Parathyroid adenoma (tissue), 2 donors: ENCODE measurements at regions not wholly inside any gene's neighbourhood (a gene's known extent, or its start where the extent isn't known, plus 50 kb on each side); places are given as distances from the start of the nearest gene placed in this dataset.

Experiments
- H2AFZ ChIP-seq: fragments of 300-600 bp; sonication (generic); one replicate; pipeline ENCODE4 v1.7.0; 2017; ENCODE audit warnings: antibody characterized with exemption, mild to moderate bottlenecking
- H3K27ac ChIP-seq: fragments of 300-600 bp; sonication (generic); one replicate; pipeline ENCODE4 v1.7.0; 2017
- H3K27me3 ChIP-seq: fragments of 300-600 bp; sonication (generic); one replicate; pipeline ENCODE4 v1.7.0; 2017; ENCODE audit warnings: low read length; ENCODE audit not compliant: control insufficient read depth, insufficient read depth
- H3K36me3 ChIP-seq: fragments of 300-600 bp; sonication (generic); one replicate; pipeline ENCODE4 v1.7.0; 2017; ENCODE audit warnings: low read length; ENCODE audit not compliant: control insufficient read depth, insufficient read depth
- H3K4me1 ChIP-seq: fragments of 300-600 bp; sonication (generic); one replicate; pipeline ENCODE4 v1.7.0; 2017; ENCODE audit warnings: control low read depth
- H3K4me2 ChIP-seq: fragments of 300-600 bp; sonication (generic); one replicate; pipeline ENCODE4 v1.7.0; 2017; ENCODE audit warnings: low read length
- H3K4me3 ChIP-seq: fragments of 300-600 bp; sonication (generic); one replicate; pipeline ENCODE4 v1.7.0; 2017; ENCODE audit warnings: low read depth, low read length
- H3K79me2 ChIP-seq: fragments of 300-600 bp; sonication (generic); one replicate; pipeline ENCODE4 v1.7.0; 2017; ENCODE audit warnings: control low read depth
- H3K9ac ChIP-seq: fragments of 300-600 bp; sonication (generic); one replicate; pipeline ENCODE4 v1.7.0; 2017; ENCODE audit warnings: mild to moderate bottlenecking
- H3K9me3 ChIP-seq: fragments of 300-600 bp; sonication (generic); one replicate; pipeline ENCODE4 v1.7.0; 2017; ENCODE audit warnings: low read length; ENCODE audit not compliant: control insufficient read depth
- CTCF ChIP-seq: fragments of 300-600 bp; sonication (generic); IDR thresholded peaks from one replicate; pipeline ENCODE4 v1.7.0; 2017; ENCODE audit warnings: antibody characterized with exemption, mild to moderate bottlenecking
- donor health status: primary hyperparathyroidism.

GRCh38 chr13:50187352-50188029 lies 172.2 kb downstream of the KCNRG start:
- Histone ChIP-seq H3K27ac (no peak overlapping the region), H3K9me3 (no peaks in the 10 kb centered on the region), H3K4me2 (no peak overlapping the region), H3K4me1 (no peaks in the 10 kb centered on the region), H3K79me2 (no peaks in the 10 kb centered on the region), H2AFZ (no peak overlapping the region), H3K27me3 (no peaks in the 10 kb centered on the region), H3K4me3 (no peak overlapping the region), H3K9ac (no peak overlapping the region), H3K36me3 (no peaks in the 10 kb centered on the region)
- TF ChIP-seq CTCF, result no peak

GRCh38 chr13:50188696-50189095 lies 173.5 kb downstream of the KCNRG start:
- Histone ChIP-seq H3K27ac (no peak overlapping the region), H3K4me3 (no peak overlapping the region), H3K79me2 (no peaks in the 10 kb centered on the region), H3K4me2 (no peak overlapping the region), H3K9ac (no peak overlapping the region), H2AFZ (no peak overlapping the region), H3K36me3 (no peaks in the 10 kb centered on the region), H3K4me1 (no peaks in the 10 kb centered on the region), H3K27me3 (no peaks in the 10 kb centered on the region), H3K9me3 (no peaks in the 10 kb centered on the region)
- TF ChIP-seq CTCF, result no peak

- Histone ChIP-seq H3K4me2 (no peak overlapping the region), H3K4me3 (no peak overlapping the region), H3K36me3 (no peaks in the 10 kb centered on the region), H2AFZ (no peak overlapping the region), H3K27ac (no peak overlapping the region), H3K4me1 (no peaks in the 10 kb centered on the region), H3K9ac (no peak overlapping the region), H3K79me2 (no peaks in the 10 kb centered on the region), H3K27me3 (no peaks in the 10 kb centered on the region), H3K9me3 (no peaks in the 10 kb centered on the region)
- no peak for TF ChIP-seq CTCF
Measured at GRCh38 chr13:50189450-50189849, 174.2 kb downstream of the KCNRG start.

DNA sequence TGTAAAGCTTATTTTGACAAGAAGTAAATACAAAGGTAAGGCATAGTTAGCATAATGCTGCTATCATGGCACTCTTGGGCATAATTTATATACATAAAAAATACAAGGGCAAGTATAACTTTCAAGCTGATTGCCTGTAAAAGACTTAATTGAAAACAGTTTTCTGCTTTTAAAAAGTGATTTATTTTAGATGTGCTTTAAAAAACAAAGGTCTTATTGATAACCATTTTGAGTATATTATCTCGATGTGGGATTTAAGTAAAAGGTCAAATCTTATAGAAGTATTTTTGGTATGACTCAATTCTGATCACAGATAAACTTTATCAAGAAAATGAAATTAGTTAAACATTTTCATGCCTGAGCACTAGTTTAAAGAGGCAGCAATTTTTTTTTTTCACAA lies 175.8 kb downstream of the KCNRG start:
- no peaks in the 10 kb centered on the region for H3K4me1 ChIP-seq
- no peaks in the 10 kb centered on the region for H3K9me3 ChIP-seq
- no peak overlapping the region for H3K9ac ChIP-seq
- H3K36me3 ChIP-seq, result no peaks in the 10 kb centered on the region
- no peak overlapping the region for H3K27ac ChIP-seq
- H3K79me2 ChIP-seq, result no peaks in the 10 kb centered on the region
- H2AFZ ChIP-seq, result no peak overlapping the region
- H3K4me3 ChIP-seq, result no peak overlapping the region
- no peaks in the 10 kb centered on the region for H3K27me3 ChIP-seq
- no peak for TF ChIP-seq CTCF
- H3K4me2 ChIP-seq, result no peak overlapping the region

DNA sequence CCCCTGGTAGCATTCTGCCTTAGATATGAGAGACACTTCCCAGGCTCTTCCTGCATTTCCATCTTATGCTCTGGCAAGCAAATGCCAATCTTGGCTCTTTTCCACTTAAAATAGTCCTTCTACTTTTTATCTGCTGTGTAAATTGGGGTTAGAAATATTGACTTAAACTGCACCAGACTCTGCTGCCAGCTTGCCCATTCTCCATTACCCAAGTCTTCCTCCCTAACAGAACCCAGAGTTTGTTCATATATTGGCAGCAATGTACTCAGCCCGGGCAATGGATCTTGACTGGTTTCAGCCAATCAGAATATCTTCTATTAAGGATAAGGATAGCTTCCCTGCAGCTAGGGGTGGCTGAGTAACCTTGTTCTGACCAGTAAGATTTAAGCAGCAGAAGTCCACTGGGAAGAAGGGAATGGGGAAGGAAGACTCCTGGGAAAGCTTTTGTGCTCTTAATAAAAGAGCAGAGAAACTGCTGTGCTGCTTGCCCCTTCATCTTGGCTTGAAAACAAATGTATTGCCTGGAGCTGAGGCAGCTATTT lies 177.1 kb downstream of the KCNRG start:
- Histone ChIP-seq H3K27ac (no peak overlapping the region), H3K27me3 (no peaks in the 10 kb centered on the region), H3K9me3 (no peaks in the 10 kb centered on the region), H3K79me2 (no peaks in the 10 kb centered on the region), H3K9ac (no peak overlapping the region), H2AFZ (no peak overlapping the region), H3K4me3 (no peak overlapping the region), H3K4me2 (no peak overlapping the region), H3K36me3 (no peaks in the 10 kb centered on the region), H3K4me1 (no peaks in the 10 kb centered on the region)
- no peak for TF ChIP-seq CTCF
